H9 (cell line): ENCODE measurements at regions not wholly inside any gene's neighbourhood (a gene's known extent, or its start where the extent isn't known, plus 50 kb on each side); places are given as distances from the start of the nearest gene placed in this dataset.

Source experiments
- DNase-seq: peaks from one replicate; pipeline ENCODE4 v3.0.0-alpha.2; 2017
- H2AFZ ChIP-seq: one replicate; pipeline ENCODE4 v1.6.1; 2013; ENCODE audit warnings: mild to moderate bottlenecking, low read length, control low read depth, moderate library complexity
- H2AK5ac ChIP-seq: 2 replicates; pipeline ENCODE4 v1.6.1; 2013; ENCODE audit warnings: low read length, control low read depth, mixed read lengths; ENCODE audit not compliant: insufficient read length
- H2BK120ac ChIP-seq: one replicate; pipeline ENCODE4 v1.6.1; 2013; ENCODE audit warnings: low read depth, mild to moderate bottlenecking, low read length, control low read depth, inconsistent platforms; ENCODE audit not compliant: poor library complexity, severe bottlenecking
- H2BK12ac ChIP-seq: 2 replicates; pipeline ENCODE4 v1.6.1; 2013; ENCODE audit warnings: low read length, control low read depth, mixed read lengths, low read depth; ENCODE audit not compliant: insufficient read length
- H2BK15ac ChIP-seq: 2 replicates; pipeline ENCODE4 v1.6.1; 2013; ENCODE audit warnings: low read depth, low read length, control low read depth
- H2BK20ac ChIP-seq: one replicate; pipeline ENCODE4 v1.6.1; 2013; ENCODE audit warnings: low read depth, mild to moderate bottlenecking, low read length, control low read depth, inconsistent platforms; ENCODE audit not compliant: poor library complexity, severe bottlenecking
- H2BK5ac ChIP-seq: 2 replicates; pipeline ENCODE4 v1.6.1; 2013; ENCODE audit warnings: low read length, control low read depth, mixed read lengths; ENCODE audit not compliant: insufficient read length
- H3K14ac ChIP-seq: 2 replicates; pipeline ENCODE4 v1.6.1; 2013; ENCODE audit warnings: low read length, control low read depth; ENCODE audit not compliant: insufficient read depth
- H3K18ac ChIP-seq: 2 replicates; pipeline ENCODE4 v1.6.1; 2013; ENCODE audit warnings: low read depth, mild to moderate bottlenecking, mixed read lengths, low read length, control low read depth; ENCODE audit not compliant: insufficient read length
- H3K23ac ChIP-seq: 2 replicates; pipeline ENCODE4 v1.6.1; 2013; ENCODE audit warnings: low read length, control low read depth, mixed read lengths, low read depth; ENCODE audit not compliant: insufficient read length
- H3K23me2 ChIP-seq: 2 replicates; pipeline ENCODE4 v1.6.1; 2013; ENCODE audit warnings: low read depth, mild to moderate bottlenecking, mixed read lengths, low read length, control low read depth; ENCODE audit not compliant: insufficient read length, poor library complexity, severe bottlenecking
- H3K27ac ChIP-seq: 2 replicates; pipeline ENCODE4 v1.5.1; 2013; ENCODE audit warnings: low read length, control low read depth, mixed read lengths, low read depth; ENCODE audit not compliant: insufficient read length
- H3K27me3 ChIP-seq: 2 replicates; pipeline ENCODE4 v1.6.1; 2013; ENCODE audit warnings: low read length, control low read depth, inconsistent platforms; ENCODE audit not compliant: insufficient read depth
- H3K4ac ChIP-seq: 2 replicates; pipeline ENCODE4 v1.6.1; 2013; ENCODE audit warnings: low read depth, mild to moderate bottlenecking, control low read depth, inconsistent platforms, low read length, moderate library complexity
- H3K4me1 ChIP-seq: 2 replicates; pipeline ENCODE4 v1.6.1; 2013; ENCODE audit warnings: low read length, control low read depth, inconsistent platforms; ENCODE audit not compliant: insufficient read depth
- H3K4me2 ChIP-seq: 2 replicates; pipeline ENCODE4 v1.6.1; 2013; ENCODE audit warnings: low read length, control low read depth, mixed read lengths; ENCODE audit not compliant: insufficient read length, insufficient read depth
- H3K56ac ChIP-seq: 2 replicates; pipeline ENCODE4 v1.6.1; 2013; ENCODE audit warnings: low read depth, mild to moderate bottlenecking, mixed read lengths, low read length, control low read depth; ENCODE audit not compliant: insufficient read length
- H3K79me1 ChIP-seq: 2 replicates; pipeline ENCODE4 v1.6.1; 2013; ENCODE audit warnings: low read depth, mild to moderate bottlenecking, moderate library complexity, low read length, control low read depth, inconsistent platforms; ENCODE audit not compliant: insufficient read depth, poor library complexity, severe bottlenecking
- H3K79me2 ChIP-seq: 2 replicates; pipeline ENCODE4 v1.6.1; 2013; ENCODE audit warnings: low read length, control low read depth, inconsistent platforms; ENCODE audit not compliant: insufficient read depth
- H3K9ac ChIP-seq: 2 replicates; pipeline ENCODE4 v1.6.1; 2013; ENCODE audit warnings: low read length, control low read depth, mixed read lengths; ENCODE audit not compliant: insufficient read length; ENCODE audit errors: extremely low read depth
- H3K9me3 ChIP-seq: one replicate; pipeline ENCODE4 v1.6.1; 2013; ENCODE audit warnings: low read depth, low read length, inconsistent platforms; ENCODE audit not compliant: control insufficient read depth
- H3T11ph ChIP-seq: one replicate; pipeline ENCODE4 v1.6.1; 2013; ENCODE audit warnings: mild to moderate bottlenecking, low read length, control low read depth, inconsistent platforms
- H4K20me1 ChIP-seq: one replicate; pipeline ENCODE4 v1.6.1; 2013; ENCODE audit not compliant: control insufficient read depth, insufficient read length, insufficient read depth
- H4K5ac ChIP-seq: 2 replicates; pipeline ENCODE4 v1.6.1; 2013; ENCODE audit warnings: low read depth, mild to moderate bottlenecking, mixed read lengths, low read length, control low read depth; ENCODE audit not compliant: insufficient read length
- H4K8ac ChIP-seq: replicated peaks from 2 replicates; pipeline ENCODE4 v1.6.1; 2013; ENCODE audit warnings: low read length, control low read depth, mixed read lengths, low read depth; ENCODE audit not compliant: insufficient read length
- H4K91ac ChIP-seq: 2 replicates; pipeline ENCODE4 v1.6.1; 2013; ENCODE audit warnings: low read depth, mild to moderate bottlenecking, moderate library complexity, mixed read lengths, low read length, control low read depth; ENCODE audit not compliant: insufficient read length
- H3K27ac Mint-ChIP-seq, 3 experiments: 2 replicates in 2 of 3; 3 replicates in 1 of 3; pipeline ENCODE4 v1.8.0; 2020 to 2021; ENCODE audit warnings: mixed read lengths in 3 of 3, mild to moderate bottlenecking in 1 of 3, moderate library complexity in 1 of 3
- H3K27me3 Mint-ChIP-seq: 2 replicates; pipeline ENCODE4 v1.8.0; 2021; ENCODE audit warnings: low read depth, mild to moderate bottlenecking, moderate library complexity, mixed read lengths
- H3K36me3 Mint-ChIP-seq, 3 experiments: 2 replicates in 2 of 3; 3 replicates in 1 of 3; pipeline ENCODE4 v1.8.0; 2020 to 2021; ENCODE audit warnings: low read depth in 3 of 3, mixed read lengths in 3 of 3; ENCODE audit not compliant: insufficient read depth in 1 of 3
- H3K4me1 Mint-ChIP-seq, 2 experiments: 2 replicates each; pipeline ENCODE4 v1.8.0; 2020; ENCODE audit warnings: mixed read lengths in 2 of 2
- H3K4me3 Mint-ChIP-seq, 2 experiments: 2 replicates in 1 of 2; 3 replicates in 1 of 2; pipeline ENCODE4 v1.8.0; 2020 to 2021; ENCODE audit warnings: mild to moderate bottlenecking in 2 of 2, mixed read lengths in 2 of 2, moderate library complexity in 1 of 2
- H3K9me3 Mint-ChIP-seq, 2 experiments: 2 replicates in 1 of 2; 3 replicates in 1 of 2; pipeline ENCODE4 v1.8.0; 2020; ENCODE audit warnings: mild to moderate bottlenecking in 2 of 2, mixed read lengths in 2 of 2, moderate library complexity in 1 of 2
- WGBS: extraction: QIAGEN DNeasy Blood & Tissue Kit; methylation state at CpG from one replicate; pipeline ENCODE4 v1.1.7; 2013; ENCODE audit warnings: missing lambda C conversion rate, low lambda C conversion rate, mixed read lengths; ENCODE audit not compliant: insufficient read length; ENCODE audit errors: extremely low coverage; 5-methylcytosine and 5-hydroxymethylcytosine counted together
- TF ChIP-seq, protein P1 (sequence below): fragments of 200-600 bp; sonication (generic); conservative IDR thresholded peaks from 3 replicates; pipeline ENCODE4 v1.8.0; 2021; ENCODE audit warnings: antibody characterized with exemption, mild to moderate bottlenecking

DNA sequence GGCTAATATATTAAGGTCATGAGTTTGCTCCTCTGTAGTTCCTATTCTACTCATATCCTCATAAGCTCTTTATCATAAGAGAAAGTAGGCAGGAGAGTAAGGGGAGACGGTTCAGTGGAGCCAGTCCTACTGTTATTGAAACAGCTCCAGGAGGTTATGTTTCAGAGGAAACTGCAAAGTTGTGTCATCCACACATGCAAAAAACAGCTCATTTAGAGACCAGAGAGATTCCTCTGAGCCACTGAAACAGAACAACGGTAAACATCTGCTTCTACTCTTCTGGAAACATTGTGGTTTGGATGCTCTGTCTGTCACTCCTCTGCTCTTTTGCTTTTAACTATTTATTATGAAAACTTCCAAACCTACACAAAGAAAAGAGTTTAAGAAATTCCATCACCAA lies 66.3 kb upstream of the PPP2R5A start:
- no peaks in the 10 kb centered on the region for H3K23me2 ChIP-seq
- H2BK5ac ChIP-seq: no peak overlapping the region
- no peak overlapping the region for H2BK20ac ChIP-seq
- Mint-ChIP-seq H3K36me3 (no peaks in the 10 kb centered on the region; a peak in 1 of 7 replicates), H3K9me3 (no peaks in the 10 kb centered on the region), H3K4me1 (peaks cover 24 to 31% of the 10 kb centered on the region in 2 experiments), H3K27ac (no peak overlapping the region), H3K27me3 (no peaks in the 10 kb centered on the region), H3K4me3 (no peak overlapping the region)
- H2BK15ac ChIP-seq: no peak overlapping the region
- no peak overlapping the region for H2AK5ac ChIP-seq
- no peak overlapping the region for H4K5ac ChIP-seq
- DNase-seq: no peak
- no peak overlapping the region for H4K91ac ChIP-seq
- H2BK12ac ChIP-seq: no peak overlapping the region
- H2BK120ac ChIP-seq: no peak overlapping the region
- H3K4me2 ChIP-seq: no peak overlapping the region
- H3K79me2 ChIP-seq: no peaks in the 10 kb centered on the region
- TF ChIP-seq, protein P1, sequence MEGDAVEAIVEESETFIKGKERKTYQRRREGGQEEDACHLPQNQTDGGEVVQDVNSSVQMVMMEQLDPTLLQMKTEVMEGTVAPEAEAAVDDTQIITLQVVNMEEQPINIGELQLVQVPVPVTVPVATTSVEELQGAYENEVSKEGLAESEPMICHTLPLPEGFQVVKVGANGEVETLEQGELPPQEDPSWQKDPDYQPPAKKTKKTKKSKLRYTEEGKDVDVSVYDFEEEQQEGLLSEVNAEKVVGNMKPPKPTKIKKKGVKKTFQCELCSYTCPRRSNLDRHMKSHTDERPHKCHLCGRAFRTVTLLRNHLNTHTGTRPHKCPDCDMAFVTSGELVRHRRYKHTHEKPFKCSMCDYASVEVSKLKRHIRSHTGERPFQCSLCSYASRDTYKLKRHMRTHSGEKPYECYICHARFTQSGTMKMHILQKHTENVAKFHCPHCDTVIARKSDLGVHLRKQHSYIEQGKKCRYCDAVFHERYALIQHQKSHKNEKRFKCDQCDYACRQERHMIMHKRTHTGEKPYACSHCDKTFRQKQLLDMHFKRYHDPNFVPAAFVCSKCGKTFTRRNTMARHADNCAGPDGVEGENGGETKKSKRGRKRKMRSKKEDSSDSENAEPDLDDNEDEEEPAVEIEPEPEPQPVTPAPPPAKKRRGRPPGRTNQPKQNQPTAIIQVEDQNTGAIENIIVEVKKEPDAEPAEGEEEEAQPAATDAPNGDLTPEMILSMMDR: no peak
- no peak overlapping the region for H3K27ac ChIP-seq
- H2AFZ ChIP-seq: no peak overlapping the region
- H3K9me3 ChIP-seq: no peaks in the 10 kb centered on the region
- no peaks in the 10 kb centered on the region for H3K27me3 ChIP-seq
- H3K4ac ChIP-seq: no peak overlapping the region
- H3K23ac ChIP-seq: no peak overlapping the region
- H3K14ac ChIP-seq: no peak overlapping the region
- H4K8ac ChIP-seq: no peak overlapping the region
- H3T11ph ChIP-seq: no peak overlapping the region
- H3K4me1 ChIP-seq: no peaks in the 10 kb centered on the region
- WGBS: no CpG with 5 or more reads among the region's 2 CpGs
- no peak overlapping the region for H3K9ac ChIP-seq
- H4K20me1 ChIP-seq: no peaks in the 10 kb centered on the region
- no peak overlapping the region for H3K18ac ChIP-seq
- H3K56ac ChIP-seq: no peak overlapping the region
- H3K79me1 ChIP-seq: no peaks in the 10 kb centered on the region
